Panc1 (cell line): ENCODE measurements at regions not wholly inside any gene's neighbourhood (a gene's known extent, or its start where the extent isn't known, plus 50 kb on each side); places are given as distances from the start of the nearest gene placed in this dataset.

ENCODE experiments used
- ATAC-seq: fragments of 200-7000 bp; cut with Tn5 transposase; 2 replicates; pipeline ENCODE4 v1.9.1; 2020; ENCODE audit warnings: mild to moderate bottlenecking, moderate library complexity
- BruUV-seq: library from RNA; stranded (reverse); fragments of 400-500 nt; replicated peaks from 2 replicates; lab custom pipeline; 2021; lab: Mats Ljungman, UMichigan
- CTCF ChIA-PET: fragments of 300-600 bp; sonication (Branson Sonifier 250); formaldehyde crosslinking; loops from one replicate; lab custom pipeline; 2022; ENCODE audit warnings: antibody characterized with exemption; lab: Charles Lee
- POLR2A ChIA-PET: fragments of 300-600 bp; sonication (Branson Sonifier 250); formaldehyde crosslinking; loops from one replicate; lab custom pipeline; 2022; ENCODE audit warnings: antibody characterized with exemption; lab: Charles Lee
- DNase-seq: peaks from one replicate; pipeline ENCODE4 v3.0.0-alpha.2; 2010; ENCODE audit warnings: low read depth, low spot score
- H3K27ac ChIP-seq: 2 replicates; pipeline ENCODE4 v1.5.1; 2011; ENCODE audit warnings: mild to moderate bottlenecking, low read length, inconsistent platforms
- H3K27me3 ChIP-seq: fragments of 200-500 bp; sonication (Bioruptor generic); 2 replicates; pipeline ENCODE4 v1.6.0; 2014; ENCODE audit warnings: low read length, inconsistent platforms; ENCODE audit not compliant: control insufficient read depth, insufficient read depth
- H3K36me3 ChIP-seq: fragments of 200-500 bp; sonication (Bioruptor generic); 2 replicates; pipeline ENCODE4 v1.5.1; 2014; ENCODE audit warnings: inconsistent platforms, mild to moderate bottlenecking, low read length, moderate library complexity; ENCODE audit not compliant: control insufficient read depth, insufficient read depth
- H3K4me1 ChIP-seq: 2 replicates; pipeline ENCODE4 v1.5.1; 2011; ENCODE audit warnings: inconsistent platforms, mild to moderate bottlenecking, low read length, moderate library complexity; ENCODE audit not compliant: control insufficient read depth, insufficient read depth
- H3K4me3 ChIP-seq, 2 experiments: 2 replicates each; pipeline ENCODE4 v1.5.1; 2011 to 2012; ENCODE audit warnings: low read depth in 2 of 2, low read length in 2 of 2, mild to moderate bottlenecking in 2 of 2, inconsistent platforms in 1 of 2, moderate library complexity in 1 of 2
- H3K9me3 ChIP-seq: fragments of 200-500 bp; sonication (Bioruptor generic); 2 replicates; pipeline ENCODE4 v1.5.1; 2014; ENCODE audit warnings: low read depth, mild to moderate bottlenecking, inconsistent platforms, low read length, moderate library complexity; ENCODE audit not compliant: control insufficient read depth, insufficient read depth
- POLR2AphosphoS5 ChIP-seq: IDR thresholded peaks from 2 replicates; pipeline ENCODE4 v1.6.1; 2012; ENCODE audit warnings: mild to moderate bottlenecking, low read depth, low read length, moderate library complexity
- REST ChIP-seq, 2 experiments: IDR thresholded peaks; 2 replicates each; pipeline ENCODE4 v1.6.1; 2011 to 2012; ENCODE audit warnings: low read depth in 2 of 2, control low read depth in 1 of 2, low read length in 1 of 2, mild to moderate bottlenecking in 1 of 2, moderate library complexity in 1 of 2; ENCODE audit not compliant: insufficient read depth in 1 of 2
- SIN3A ChIP-seq: IDR thresholded peaks from 2 replicates; pipeline ENCODE4 v1.6.1; 2012; ENCODE audit warnings: low read depth, mild to moderate bottlenecking, low read length, moderate library complexity, borderline replicate concordance; ENCODE audit not compliant: insufficient read depth
- TCF7L2 ChIP-seq: IDR thresholded peaks from 2 replicates; pipeline ENCODE4 v1.6.1; 2011; ENCODE audit warnings: mild to moderate bottlenecking, low read depth, low read length, inconsistent platforms
- in situ Hi-C: cut with HindIII; loops from 2 replicates; pipeline ENCODE4 v1.10.0; 2016; ENCODE audit warnings: low sequenced_read_pairs, low pct_unique_long_range_greater_than_20kb
- intact Hi-C: fragments of 100-400 bp; cut with micrococcal nuclease; formaldehyde crosslinking; loops from one replicate; pipeline ENCODE4 v1.10.0; 2022; ENCODE audit not compliant: unreplicated experiment
- TF ChIP-seq, protein P1 (sequence below): fragments of 450-650 bp; IDR thresholded peaks from 2 replicates; pipeline ENCODE4 v1.5.1; 2017; ENCODE audit warnings: mild to moderate bottlenecking

- POLR2A ChIA-PET: no interaction called here
- TF ChIP-seq SIN3A (no peak), POLR2AphosphoS5 (no peak), REST (IDR thresholded peaks at IDR 0.05; ENCODE audit: insufficient read depth in 1 of 2, low read depth in 2 of 2, low read length in 1 of 2) (no peak), TCF7L2 (no peak)
- TF ChIP-seq, protein P1, sequence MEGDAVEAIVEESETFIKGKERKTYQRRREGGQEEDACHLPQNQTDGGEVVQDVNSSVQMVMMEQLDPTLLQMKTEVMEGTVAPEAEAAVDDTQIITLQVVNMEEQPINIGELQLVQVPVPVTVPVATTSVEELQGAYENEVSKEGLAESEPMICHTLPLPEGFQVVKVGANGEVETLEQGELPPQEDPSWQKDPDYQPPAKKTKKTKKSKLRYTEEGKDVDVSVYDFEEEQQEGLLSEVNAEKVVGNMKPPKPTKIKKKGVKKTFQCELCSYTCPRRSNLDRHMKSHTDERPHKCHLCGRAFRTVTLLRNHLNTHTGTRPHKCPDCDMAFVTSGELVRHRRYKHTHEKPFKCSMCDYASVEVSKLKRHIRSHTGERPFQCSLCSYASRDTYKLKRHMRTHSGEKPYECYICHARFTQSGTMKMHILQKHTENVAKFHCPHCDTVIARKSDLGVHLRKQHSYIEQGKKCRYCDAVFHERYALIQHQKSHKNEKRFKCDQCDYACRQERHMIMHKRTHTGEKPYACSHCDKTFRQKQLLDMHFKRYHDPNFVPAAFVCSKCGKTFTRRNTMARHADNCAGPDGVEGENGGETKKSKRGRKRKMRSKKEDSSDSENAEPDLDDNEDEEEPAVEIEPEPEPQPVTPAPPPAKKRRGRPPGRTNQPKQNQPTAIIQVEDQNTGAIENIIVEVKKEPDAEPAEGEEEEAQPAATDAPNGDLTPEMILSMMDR: no peak
- DNase-seq: no peak
Measured at GRCh38 chr22:34736081-34736480, 329.9 kb upstream of the ISX start.

DNA sequence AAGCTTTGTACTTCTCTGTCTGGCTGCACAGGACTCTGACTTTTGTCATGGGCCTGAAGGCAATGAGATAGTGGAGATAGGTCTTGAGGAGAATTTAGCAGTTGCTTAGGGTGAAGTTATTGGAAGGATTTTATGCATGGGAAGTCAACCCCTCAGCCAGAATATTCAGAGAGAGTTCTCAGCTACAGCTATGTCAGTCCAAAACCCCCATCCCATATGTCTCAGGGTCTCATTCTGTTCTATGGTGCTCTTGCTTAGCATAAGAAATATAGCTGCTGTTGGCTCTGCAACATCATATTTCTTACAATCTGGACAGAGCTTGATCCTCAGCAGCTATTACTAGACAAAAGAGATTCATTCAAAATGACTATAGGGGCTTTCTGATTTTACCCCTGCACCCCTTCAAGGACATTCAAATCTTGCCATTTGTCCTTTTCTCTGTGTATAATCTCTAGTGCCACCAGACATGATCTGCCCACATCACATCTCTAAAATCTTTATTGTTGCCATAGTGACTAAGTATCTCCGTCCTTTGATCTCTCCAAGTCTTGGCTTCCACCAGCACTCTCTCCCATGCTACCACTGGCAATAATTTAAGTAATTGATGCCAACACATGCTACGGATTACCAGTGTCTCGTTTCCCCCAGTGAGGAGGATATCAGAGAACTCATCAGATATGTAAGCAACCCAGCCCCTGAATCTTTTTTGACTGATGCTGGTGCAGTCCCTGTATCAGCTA lies 327.1 kb upstream of the ISX start:
- ChIA-PET CTCF (no interaction called here), POLR2A (no interaction called here)
- no peaks in the 10 kb centered on the region for H3K9me3 ChIP-seq
- no peaks in the 10 kb centered on the region for H3K4me1 ChIP-seq
- in situ Hi-C loops (no loop called here), intact Hi-C loops (no loop called here)
- BruUV-seq: no TSS peak
- no peak for ATAC-seq
- no peaks in the 10 kb centered on the region for H3K36me3 ChIP-seq
- no peak overlapping the region for H3K27ac ChIP-seq
- TF ChIP-seq SIN3A (no peak), POLR2AphosphoS5 (no peak), REST (IDR thresholded peaks at IDR 0.05; ENCODE audit: insufficient read depth in 1 of 2, low read depth in 2 of 2, low read length in 1 of 2) (no peak), TCF7L2 (no peak)
- TF ChIP-seq, protein P1: no peak
- no peak overlapping the region for H3K4me3 ChIP-seq
- no peak for DNase-seq
- no peaks in the 10 kb centered on the region for H3K27me3 ChIP-seq

More at GRCh38 chr22:34736081-34736480, 329.9 kb upstream of the ISX start:
- no peaks in the 10 kb centered on the region for H3K9me3 ChIP-seq
- intact Hi-C loops: no loop called here
- ATAC-seq: no peak
- H3K27me3 ChIP-seq: no peaks in the 10 kb centered on the region
- CTCF ChIA-PET: no interaction called here
- in situ Hi-C loops: no loop called here
- H3K36me3 ChIP-seq: no peaks in the 10 kb centered on the region
- no peak overlapping the region for H3K27ac ChIP-seq
- no peaks in the 10 kb centered on the region for H3K4me1 ChIP-seq
- H3K4me3 ChIP-seq: no peak overlapping the region
- no TSS peak for BruUV-seq
